HL-60 (cell line): ENCODE measurements at regions not wholly inside any gene's neighbourhood (a gene's known extent, or its start where the extent isn't known, plus 50 kb on each side); places are given as distances from the start of the nearest gene placed in this dataset.

Source experiments
- DNase-seq, 2 experiments: peaks; one replicate each; pipeline ENCODE4 v3.0.0-alpha.2; 2010 to 2020; ENCODE audit warnings: low read depth in 1 of 2, low spot score in 1 of 2
- H3K27ac ChIP-seq: fragments of 250-450 bp; sonication (Bioruptor Pico); replicated peaks from 2 replicates; pipeline ENCODE4 v1.5.1; 2020; ENCODE audit warnings: mild to moderate bottlenecking, moderate library complexity
- H3K27me3 ChIP-seq: fragments of 250-450 bp; sonication (Bioruptor Pico); 2 replicates; pipeline ENCODE4 v1.5.1; 2021; ENCODE audit warnings: mild to moderate bottlenecking, moderate library complexity; ENCODE audit not compliant: insufficient read depth, poor library complexity, severe bottlenecking
- H3K4me3 ChIP-seq: replicated peaks from 2 replicates; pipeline ENCODE4 v1.5.1; 2011; ENCODE audit warnings: mild to moderate bottlenecking, control low read depth, low read length; ENCODE audit not compliant: insufficient read depth
- CTCF ChIP-seq: IDR thresholded peaks from one replicate; pipeline ENCODE4 v1.5.1; 2011; ENCODE audit warnings: low read length, control low read depth, inconsistent platforms; ENCODE audit not compliant: insufficient read depth
- GABPA ChIP-seq: IDR thresholded peaks from 2 replicates; pipeline ENCODE4 v1.6.1; 2012; ENCODE audit warnings: low read depth
- POLR2AphosphoS5 ChIP-seq: IDR thresholded peaks from 2 replicates; pipeline ENCODE4 v1.6.1; 2012; ENCODE audit warnings: low read depth
- SPI1 ChIP-seq: IDR thresholded peaks from 2 replicates; pipeline ENCODE4 v1.6.1; 2012; ENCODE audit warnings: low read depth, mild to moderate bottlenecking, borderline replicate concordance
- TF ChIP-seq, protein P1 (sequence below): IDR thresholded peaks from 2 replicates; pipeline ENCODE4 v1.6.1; 2012; ENCODE audit warnings: low read depth; ENCODE audit not compliant: insufficient replicate concordance

- Histone ChIP-seq H3K4me3 (no peak overlapping the region), H3K27me3 (no peaks in the 10 kb centered on the region), H3K27ac (no peak overlapping the region)
- DNase-seq = no peak
- TF ChIP-seq, protein P1, sequence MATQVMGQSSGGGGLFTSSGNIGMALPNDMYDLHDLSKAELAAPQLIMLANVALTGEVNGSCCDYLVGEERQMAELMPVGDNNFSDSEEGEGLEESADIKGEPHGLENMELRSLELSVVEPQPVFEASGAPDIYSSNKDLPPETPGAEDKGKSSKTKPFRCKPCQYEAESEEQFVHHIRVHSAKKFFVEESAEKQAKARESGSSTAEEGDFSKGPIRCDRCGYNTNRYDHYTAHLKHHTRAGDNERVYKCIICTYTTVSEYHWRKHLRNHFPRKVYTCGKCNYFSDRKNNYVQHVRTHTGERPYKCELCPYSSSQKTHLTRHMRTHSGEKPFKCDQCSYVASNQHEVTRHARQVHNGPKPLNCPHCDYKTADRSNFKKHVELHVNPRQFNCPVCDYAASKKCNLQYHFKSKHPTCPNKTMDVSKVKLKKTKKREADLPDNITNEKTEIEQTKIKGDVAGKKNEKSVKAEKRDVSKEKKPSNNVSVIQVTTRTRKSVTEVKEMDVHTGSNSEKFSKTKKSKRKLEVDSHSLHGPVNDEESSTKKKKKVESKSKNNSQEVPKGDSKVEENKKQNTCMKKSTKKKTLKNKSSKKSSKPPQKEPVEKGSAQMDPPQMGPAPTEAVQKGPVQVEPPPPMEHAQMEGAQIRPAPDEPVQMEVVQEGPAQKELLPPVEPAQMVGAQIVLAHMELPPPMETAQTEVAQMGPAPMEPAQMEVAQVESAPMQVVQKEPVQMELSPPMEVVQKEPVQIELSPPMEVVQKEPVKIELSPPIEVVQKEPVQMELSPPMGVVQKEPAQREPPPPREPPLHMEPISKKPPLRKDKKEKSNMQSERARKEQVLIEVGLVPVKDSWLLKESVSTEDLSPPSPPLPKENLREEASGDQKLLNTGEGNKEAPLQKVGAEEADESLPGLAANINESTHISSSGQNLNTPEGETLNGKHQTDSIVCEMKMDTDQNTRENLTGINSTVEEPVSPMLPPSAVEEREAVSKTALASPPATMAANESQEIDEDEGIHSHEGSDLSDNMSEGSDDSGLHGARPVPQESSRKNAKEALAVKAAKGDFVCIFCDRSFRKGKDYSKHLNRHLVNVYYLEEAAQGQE = no peak
- no peak for TF ChIP-seq CTCF
- TF ChIP-seq POLR2AphosphoS5 = no peak
- TF ChIP-seq SPI1 = no peak
- no peak for TF ChIP-seq GABPA
These were observed 51.2 kb upstream of the PCBD1 start for GRCh38 chr10:70939441-70940003.

GRCh38 chr10:70940834-70941568, 52.6 kb upstream of the PCBD1 start:
- Histone ChIP-seq H3K4me3 (no peak overlapping the region), H3K27me3 (no peaks in the 10 kb centered on the region), H3K27ac (no peak overlapping the region)
- DNase-seq = no peak
- TF ChIP-seq POLR2AphosphoS5 (no peak), GABPA (no peak)

- H3K27me3 ChIP-seq = no peaks in the 10 kb centered on the region
- no peak for DNase-seq
- no peak overlapping the region for H3K4me3 ChIP-seq
- TF ChIP-seq, protein P1 = no peak
- no peak for TF ChIP-seq POLR2AphosphoS5
- no peak for TF ChIP-seq GABPA
- TF ChIP-seq SPI1 = no peak
- no peak for TF ChIP-seq CTCF
- H3K27ac ChIP-seq = no peak overlapping the region
These were observed 53.8 kb upstream of the PCBD1 start for GRCh38 chr10:70942125-70942524.

DNA sequence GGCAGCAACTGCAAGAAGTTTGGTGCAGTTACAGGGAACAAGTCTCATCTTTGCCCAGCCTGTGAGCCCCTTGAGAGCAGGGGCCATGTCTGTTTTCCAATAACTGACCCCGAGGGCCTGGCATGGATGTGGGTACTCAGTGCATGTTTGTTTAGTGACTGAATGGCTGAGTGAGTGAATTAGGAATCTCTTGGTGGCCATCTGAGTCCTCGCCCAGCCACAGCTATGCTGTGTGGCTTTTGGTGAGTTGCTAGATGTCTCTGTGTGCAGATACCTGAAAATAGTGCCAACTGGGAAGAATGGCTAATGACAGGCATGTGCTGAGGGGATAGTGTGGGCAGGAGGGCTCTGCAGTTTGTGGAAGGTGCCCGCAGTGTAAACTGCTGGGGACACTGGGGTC, 54.4 kb upstream of the PCBD1 start:
- no peak for DNase-seq
- no peak overlapping the region for H3K27ac ChIP-seq
- no peaks in the 10 kb centered on the region for H3K27me3 ChIP-seq
- no peak overlapping the region for H3K4me3 ChIP-seq
- no peak for TF ChIP-seq POLR2AphosphoS5
- TF ChIP-seq CTCF = no peak
- no peak for TF ChIP-seq SPI1
- TF ChIP-seq GABPA = no peak
- TF ChIP-seq, protein P1 = no peak
